Natural killer cell (primary cell): ENCODE measurements at regions not wholly inside any gene's neighbourhood (a gene's known extent, or its start where the extent isn't known, plus 50 kb on each side); places are given as distances from the start of the nearest gene placed in this dataset.

Source experiments
- ATAC-seq, 3 donors: fragments of 150-1000 bp in 2 of 3; fragments of 200-7000 bp in 1 of 3; cut with Tn5 transposase; 1 replicate in 1 of 3; 2 replicates in 2 of 3; pipeline ENCODE4 v1.10.0; 2021; ENCODE audit warnings: mild to moderate bottlenecking in 2 of 3, moderate library complexity in 2 of 3
- DNase-seq, 2 donors: peaks; one replicate each; pipeline versions ENCODE4 v3.0.0 to v3.0.0-alpha.2; 2013 to 2021; ENCODE audit warnings: mixed read lengths in 1 of 2
- H3K27ac ChIP-seq: one replicate; pipeline ENCODE4 v1.5.1; 2013; ENCODE audit warnings: mild to moderate bottlenecking, low read length
- H3K27me3 ChIP-seq: one replicate; pipeline ENCODE4 v1.6.1; 2013; ENCODE audit warnings: low read length; ENCODE audit not compliant: control insufficient read depth, insufficient read depth
- H3K36me3 ChIP-seq: one replicate; pipeline ENCODE4 v1.6.1; 2013; ENCODE audit warnings: low read length; ENCODE audit not compliant: control insufficient read depth, insufficient read depth
- H3K4me1 ChIP-seq: one replicate; pipeline ENCODE4 v1.6.1; 2013; ENCODE audit warnings: low read length; ENCODE audit not compliant: control insufficient read depth, insufficient read depth
- H3K4me3 ChIP-seq: one replicate; pipeline ENCODE4 v1.5.1; 2013; ENCODE audit warnings: low read length
- H3K9me3 ChIP-seq: one replicate; pipeline ENCODE4 v1.6.1; 2013; ENCODE audit warnings: low read length; ENCODE audit not compliant: control insufficient read depth, insufficient read depth
- H3K27ac Mint-ChIP-seq, 2 donors: one replicate each; pipeline ENCODE4 v1.8.0; 2022; ENCODE audit warnings: mild to moderate bottlenecking in 2 of 2, mixed read lengths in 2 of 2, moderate library complexity in 1 of 2
- H3K27me3 Mint-ChIP-seq, 2 donors: one replicate each; pipeline ENCODE4 v1.8.0; 2022; ENCODE audit warnings: low read depth in 2 of 2, mixed read lengths in 2 of 2
- H3K36me3 Mint-ChIP-seq: one replicate; pipeline ENCODE4 v1.8.0; 2022; ENCODE audit warnings: mixed read lengths
- H3K4me1 Mint-ChIP-seq, 2 donors: one replicate each; pipeline ENCODE4 v1.8.0; 2022; ENCODE audit warnings: mixed read lengths in 2 of 2
- H3K4me3 Mint-ChIP-seq: one replicate; pipeline ENCODE4 v1.8.0; 2022; ENCODE audit warnings: mild to moderate bottlenecking, moderate library complexity, mixed read lengths
- H3K9me3 Mint-ChIP-seq, 2 donors: one replicate each; pipeline ENCODE4 v1.8.0; 2022; ENCODE audit warnings: mixed read lengths in 2 of 2
- WGBS: methylation state at CpG from one replicate; pipeline ENCODE4 v1.1.7; 2013; ENCODE audit warnings: missing lambda C conversion rate; ENCODE audit not compliant: insufficient coverage; 5-methylcytosine and 5-hydroxymethylcytosine counted together
- intact Hi-C: fragments of 100-400 bp; cut with micrococcal nuclease; formaldehyde crosslinking; loops from one replicate; pipeline ENCODE4 v1.14.2; 2022
- TF ChIP-seq, protein P1 (sequence below): fragments of 200-600 bp; IDR thresholded peaks from one replicate; pipeline ENCODE4 v1.8.0; 2022; ENCODE audit warnings: antibody characterized with exemption

DNA sequence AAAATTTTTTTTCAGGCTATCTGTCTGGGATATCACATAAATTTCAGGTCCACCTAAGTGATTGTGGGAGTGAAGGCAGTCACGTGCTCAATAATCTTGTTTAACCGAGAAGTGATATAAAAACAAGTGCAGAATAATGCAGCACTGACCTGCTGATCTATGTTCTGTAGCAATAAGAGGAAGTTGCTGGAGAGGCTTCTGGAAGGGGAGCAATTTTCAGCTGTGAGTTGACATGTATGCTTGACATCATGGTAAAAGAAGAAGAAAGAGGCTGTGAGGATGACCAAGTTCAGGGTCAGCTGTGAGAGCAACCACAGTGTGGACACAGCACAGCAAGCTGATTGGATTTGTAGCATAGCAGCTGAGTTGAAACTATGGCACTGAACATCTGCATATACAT lies 172.0 kb upstream of the PELI2 start:
- no peaks in the 10 kb centered on the region for H3K4me1 ChIP-seq
- H3K27ac Mint-ChIP-seq, result no peak overlapping the region
- TF ChIP-seq, protein P1, sequence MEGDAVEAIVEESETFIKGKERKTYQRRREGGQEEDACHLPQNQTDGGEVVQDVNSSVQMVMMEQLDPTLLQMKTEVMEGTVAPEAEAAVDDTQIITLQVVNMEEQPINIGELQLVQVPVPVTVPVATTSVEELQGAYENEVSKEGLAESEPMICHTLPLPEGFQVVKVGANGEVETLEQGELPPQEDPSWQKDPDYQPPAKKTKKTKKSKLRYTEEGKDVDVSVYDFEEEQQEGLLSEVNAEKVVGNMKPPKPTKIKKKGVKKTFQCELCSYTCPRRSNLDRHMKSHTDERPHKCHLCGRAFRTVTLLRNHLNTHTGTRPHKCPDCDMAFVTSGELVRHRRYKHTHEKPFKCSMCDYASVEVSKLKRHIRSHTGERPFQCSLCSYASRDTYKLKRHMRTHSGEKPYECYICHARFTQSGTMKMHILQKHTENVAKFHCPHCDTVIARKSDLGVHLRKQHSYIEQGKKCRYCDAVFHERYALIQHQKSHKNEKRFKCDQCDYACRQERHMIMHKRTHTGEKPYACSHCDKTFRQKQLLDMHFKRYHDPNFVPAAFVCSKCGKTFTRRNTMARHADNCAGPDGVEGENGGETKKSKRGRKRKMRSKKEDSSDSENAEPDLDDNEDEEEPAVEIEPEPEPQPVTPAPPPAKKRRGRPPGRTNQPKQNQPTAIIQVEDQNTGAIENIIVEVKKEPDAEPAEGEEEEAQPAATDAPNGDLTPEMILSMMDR, result no peak
- ATAC-seq, result no peak
- no peak for DNase-seq
- intact Hi-C loops, result no loop called here
- 33% methylated on average over 2 of the region's 2 CpGs for WGBS
- no peak overlapping the region for H3K4me3 ChIP-seq
- H3K27ac ChIP-seq, result no peak overlapping the region
- H3K36me3 ChIP-seq, result no peaks in the 10 kb centered on the region
- H3K9me3 ChIP-seq, result no peaks in the 10 kb centered on the region
- H3K4me3 Mint-ChIP-seq, result no peak overlapping the region
- H3K9me3 Mint-ChIP-seq, result no peaks in the 10 kb centered on the region
- H3K27me3 Mint-ChIP-seq, result peaks cover 7 to 9% of the 10 kb centered on the region in 2 donors
- peaks cover 2% of the 10 kb centered on the region for H3K27me3 ChIP-seq
- H3K4me1 Mint-ChIP-seq, result no peaks in the 10 kb centered on the region
- no peaks in the 10 kb centered on the region for H3K36me3 Mint-ChIP-seq

GRCh38 chr14:55948399-55948798 lies 169.8 kb upstream of the PELI2 start:
- 93% methylated on average over 3 of the region's 3 CpGs for WGBS
- no peaks in the 10 kb centered on the region for H3K9me3 ChIP-seq
- intact Hi-C loops, result no loop called here
- Mint-ChIP-seq H3K27ac (no peak overlapping the region), H3K36me3 (no peaks in the 10 kb centered on the region), H3K9me3 (no peaks in the 10 kb centered on the region), H3K4me3 (no peak overlapping the region), H3K27me3 (peaks cover 2 to 9% of the 10 kb centered on the region in 2 donors), H3K4me1 (no peaks in the 10 kb centered on the region)
- ATAC-seq (no peak), DNase-seq (no peak)
- H3K4me1 ChIP-seq, result no peaks in the 10 kb centered on the region
- H3K36me3 ChIP-seq, result no peaks in the 10 kb centered on the region
- TF ChIP-seq, protein P1, result no peak
- H3K27me3 ChIP-seq, result peaks cover 2% of the 10 kb centered on the region
- no peak overlapping the region for H3K27ac ChIP-seq
- no peak overlapping the region for H3K4me3 ChIP-seq

GRCh38 chr14:55949708-55950107 lies 168.5 kb upstream of the PELI2 start:
- H3K4me1 Mint-ChIP-seq, result no peaks in the 10 kb centered on the region
- H3K27me3 Mint-ChIP-seq, result peaks cover 2 to 9% of the 10 kb centered on the region in 2 donors
- H3K4me1 ChIP-seq, result no peaks in the 10 kb centered on the region
- H3K27ac ChIP-seq, result no peak overlapping the region
- no peaks in the 10 kb centered on the region for H3K36me3 Mint-ChIP-seq
- H3K9me3 Mint-ChIP-seq, result no peaks in the 10 kb centered on the region
- no peak for DNase-seq
- no CpG with 5 or more reads among the region's 3 CpGs for WGBS
- H3K4me3 Mint-ChIP-seq, result no peak overlapping the region
- no peaks in the 10 kb centered on the region for H3K36me3 ChIP-seq
- TF ChIP-seq, protein P1, result no peak
- peaks cover 2% of the 10 kb centered on the region for H3K27me3 ChIP-seq
- intact Hi-C loops, result no loop called here
- ATAC-seq, result no peak
- H3K27ac Mint-ChIP-seq, result no peak overlapping the region
- H3K4me3 ChIP-seq, result no peak overlapping the region
- no peaks in the 10 kb centered on the region for H3K9me3 ChIP-seq

DNA sequence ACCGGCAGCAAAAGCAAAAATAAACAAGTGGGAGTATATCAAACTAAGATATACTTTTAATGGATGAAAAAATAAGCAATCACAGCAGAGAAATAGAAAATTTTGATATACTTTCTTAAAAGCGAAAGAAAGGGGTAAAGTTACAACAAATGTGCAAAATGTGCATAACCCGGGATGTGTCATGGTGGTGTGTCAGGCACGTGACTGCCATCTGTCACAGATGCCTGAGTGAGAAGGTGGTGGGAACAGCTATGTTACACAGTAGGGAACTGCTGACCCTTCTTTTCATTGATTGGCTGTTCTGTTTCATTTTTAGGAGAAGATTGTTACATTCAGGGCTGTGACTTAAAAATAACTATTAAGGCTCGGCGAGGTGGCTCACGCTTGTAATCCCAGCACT lies 168.1 kb upstream of the PELI2 start:
- Histone ChIP-seq H3K36me3 (no peaks in the 10 kb centered on the region), H3K27me3 (peaks cover 2% of the 10 kb centered on the region), H3K4me3 (no peak overlapping the region), H3K27ac (no peak overlapping the region), H3K9me3 (no peaks in the 10 kb centered on the region), H3K4me1 (no peaks in the 10 kb centered on the region)
- ATAC-seq, result no peak
- Mint-ChIP-seq H3K9me3 (no peaks in the 10 kb centered on the region), H3K36me3 (no peaks in the 10 kb centered on the region), H3K4me1 (no peaks in the 10 kb centered on the region), H3K4me3 (no peak overlapping the region), H3K27ac (no peak overlapping the region), H3K27me3 (peaks cover 2 to 9% of the 10 kb centered on the region in 2 donors)
- no peak for DNase-seq
- WGBS, result 94% methylated on average over 6 of the region's 7 CpGs
- intact Hi-C loops, result no loop called here
- TF ChIP-seq, protein P1, result no peak
